ENCODE measurements at regions not wholly inside any gene's neighbourhood (a gene's known extent, or its start where the extent isn't known, plus 50 kb on each side); places are given as distances from the start of the nearest gene placed in this dataset.
"Not testable (repeated sequence)": the region's sequence is repeated elsewhere in the genome, so short reads cannot be mapped to it uniquely, and the experiment has no call there.

GRCh38 chr10:17527514-17528146, 73.2 kb upstream of the ST8SIA6 start:
- no peaks in the 10 kb centered on the region for H3K36me3 ChIP-seq
- DNase-seq (ENCODE audit: low spot score) (no peak), ATAC-seq (ENCODE audit: insufficient number of reproducible peaks, low FRiP score, low read depth) (no peak)
- no peak for TF ChIP-seq CTCF (IDR thresholded peaks at IDR 0.05)
- H3K4me3 ChIP-seq = no peak overlapping the region
- H3K27ac ChIP-seq = no peak overlapping the region
- H3K4me1 ChIP-seq (ENCODE audit: control insufficient read depth in 1 of 2, low read depth in 2 of 2) = no peaks in the 10 kb centered on the region
- no peaks in the 10 kb centered on the region for H3K9me3 ChIP-seq
- no peaks in the 10 kb centered on the region for H3K27me3 ChIP-seq (replicated peaks; ENCODE audit: insufficient read depth)

GRCh38 chr10:17526571-17526970, 72.2 kb upstream of the ST8SIA6 start:
- not testable (repeated sequence) for ATAC-seq (ENCODE audit: insufficient number of reproducible peaks, low FRiP score, low read depth); H3K27ac ChIP-seq; H3K4me3 ChIP-seq; H3K9me3 ChIP-seq; DNase-seq (ENCODE audit: low spot score); H3K27me3 ChIP-seq (replicated peaks; ENCODE audit: insufficient read depth); H3K4me1 ChIP-seq (ENCODE audit: control insufficient read depth in 1 of 2, low read depth in 2 of 2); H3K36me3 ChIP-seq

GRCh38 chr10:17523917-17524316, 69.5 kb upstream of the ST8SIA6 start:
- H3K36me3 ChIP-seq = no peaks in the 10 kb centered on the region
- no peaks in the 10 kb centered on the region for H3K9me3 ChIP-seq
- H3K27ac ChIP-seq = no peak overlapping the region
- no peak for TF ChIP-seq CTCF (IDR thresholded peaks at IDR 0.05)
- no peak overlapping the region for H3K4me3 ChIP-seq
- no peaks in the 10 kb centered on the region for H3K27me3 ChIP-seq (replicated peaks; ENCODE audit: insufficient read depth)
- DNase-seq (ENCODE audit: low spot score) (no peak), ATAC-seq (ENCODE audit: insufficient number of reproducible peaks, low FRiP score, low read depth) (no peak)
- H3K4me1 ChIP-seq (ENCODE audit: control insufficient read depth in 1 of 2, low read depth in 2 of 2) = no peaks in the 10 kb centered on the region

- no peak for TF ChIP-seq CTCF (IDR thresholded peaks at IDR 0.05)
- no peak for DNase-seq (ENCODE audit: low spot score)
- Histone ChIP-seq H3K27me3 (replicated peaks; ENCODE audit: insufficient read depth) (no peaks in the 10 kb centered on the region), H3K4me3 (no peak overlapping the region), H3K36me3 (no peaks in the 10 kb centered on the region), H3K9me3 (no peaks in the 10 kb centered on the region), H3K4me1 (ENCODE audit: control insufficient read depth in 1 of 2, low read depth in 2 of 2) (no peaks in the 10 kb centered on the region), H3K27ac (no peak overlapping the region)
- ATAC-seq (ENCODE audit: insufficient number of reproducible peaks, low FRiP score, low read depth) = no peak
Observed at GRCh38 chr10:17523246-17523753, 68.9 kb upstream of the ST8SIA6 start.

- not testable (repeated sequence) for DNase-seq (ENCODE audit: low spot score)
Observed at GRCh38 chr10:17522269-17522668, 67.9 kb upstream of the ST8SIA6 start.

GRCh38 chr10:17519457-17519856, 65.1 kb upstream of the ST8SIA6 start:
- Histone ChIP-seq H3K27me3 (replicated peaks; ENCODE audit: insufficient read depth) (no peaks in the 10 kb centered on the region), H3K27ac (no peak overlapping the region), H3K36me3 (no peaks in the 10 kb centered on the region), H3K9me3 (no peaks in the 10 kb centered on the region), H3K4me3 (no peak overlapping the region), H3K4me1 (ENCODE audit: control insufficient read depth in 1 of 2, low read depth in 2 of 2) (no peaks in the 10 kb centered on the region)
- ATAC-seq (ENCODE audit: insufficient number of reproducible peaks, low FRiP score, low read depth) (no peak), DNase-seq (ENCODE audit: low spot score) (no peak)
- TF ChIP-seq CTCF (IDR thresholded peaks at IDR 0.05) = no peak

More at GRCh38 chr10:17522269-17522668, 67.9 kb upstream of the ST8SIA6 start:
- not testable (repeated sequence) for H3K27ac ChIP-seq; H3K9me3 ChIP-seq; H3K4me1 ChIP-seq (ENCODE audit: control insufficient read depth in 1 of 2, low read depth in 2 of 2); H3K27me3 ChIP-seq (replicated peaks; ENCODE audit: insufficient read depth); ATAC-seq (ENCODE audit: insufficient number of reproducible peaks, low FRiP score, low read depth); H3K4me3 ChIP-seq; H3K36me3 ChIP-seq

Data from thoracic aorta (tissue), 2 donors.